Right hindlimb (tissue), 1 donor: ENCODE measurements at regions not wholly inside any gene's neighbourhood (a gene's known extent, or its start where the extent isn't known, plus 50 kb on each side); places are given as distances from the start of the nearest gene placed in this dataset.

ENCODE experiments used
- DNase-seq: peaks from one replicate; pipeline ENCODE4 v3.0.0-alpha.2; 2018

GRCh38 chr5:68542207-68542606 lies 326.7 kb downstream of the PIK3R1 start:
- no peak for DNase-seq

- DNase-seq, result no peak
These were observed 327.7 kb downstream of the PIK3R1 start for GRCh38 chr5:68543212-68543611.

DNA sequence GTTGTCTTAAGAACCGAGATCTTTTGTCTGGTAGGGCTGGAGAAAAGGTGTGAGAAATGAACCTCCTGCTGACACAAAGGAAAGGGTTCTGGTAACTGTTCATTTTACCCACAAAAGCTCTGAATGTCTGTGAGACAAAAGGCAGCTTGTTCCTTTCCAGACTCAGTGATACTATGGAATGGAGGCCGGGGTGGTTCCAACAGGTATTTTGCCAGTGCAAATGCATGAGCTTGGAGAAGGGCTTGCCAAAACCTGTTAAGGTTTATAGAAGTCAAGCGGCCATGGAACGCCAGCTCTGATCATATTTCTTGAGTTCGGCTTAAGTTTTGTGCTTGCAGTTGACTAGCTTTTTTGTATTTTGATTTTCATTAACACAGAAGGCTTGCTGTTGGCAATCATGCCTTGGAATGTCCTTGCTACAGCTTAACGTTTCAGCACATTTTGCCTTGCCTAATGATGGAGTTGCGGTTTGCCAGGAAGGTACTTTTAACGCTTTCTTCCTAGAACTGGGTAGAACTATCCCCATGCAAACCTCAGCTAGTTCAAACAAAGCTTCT lies 328.6 kb downstream of the PIK3R1 start:
- DNase-seq, result peak; percentile 33

DNA sequence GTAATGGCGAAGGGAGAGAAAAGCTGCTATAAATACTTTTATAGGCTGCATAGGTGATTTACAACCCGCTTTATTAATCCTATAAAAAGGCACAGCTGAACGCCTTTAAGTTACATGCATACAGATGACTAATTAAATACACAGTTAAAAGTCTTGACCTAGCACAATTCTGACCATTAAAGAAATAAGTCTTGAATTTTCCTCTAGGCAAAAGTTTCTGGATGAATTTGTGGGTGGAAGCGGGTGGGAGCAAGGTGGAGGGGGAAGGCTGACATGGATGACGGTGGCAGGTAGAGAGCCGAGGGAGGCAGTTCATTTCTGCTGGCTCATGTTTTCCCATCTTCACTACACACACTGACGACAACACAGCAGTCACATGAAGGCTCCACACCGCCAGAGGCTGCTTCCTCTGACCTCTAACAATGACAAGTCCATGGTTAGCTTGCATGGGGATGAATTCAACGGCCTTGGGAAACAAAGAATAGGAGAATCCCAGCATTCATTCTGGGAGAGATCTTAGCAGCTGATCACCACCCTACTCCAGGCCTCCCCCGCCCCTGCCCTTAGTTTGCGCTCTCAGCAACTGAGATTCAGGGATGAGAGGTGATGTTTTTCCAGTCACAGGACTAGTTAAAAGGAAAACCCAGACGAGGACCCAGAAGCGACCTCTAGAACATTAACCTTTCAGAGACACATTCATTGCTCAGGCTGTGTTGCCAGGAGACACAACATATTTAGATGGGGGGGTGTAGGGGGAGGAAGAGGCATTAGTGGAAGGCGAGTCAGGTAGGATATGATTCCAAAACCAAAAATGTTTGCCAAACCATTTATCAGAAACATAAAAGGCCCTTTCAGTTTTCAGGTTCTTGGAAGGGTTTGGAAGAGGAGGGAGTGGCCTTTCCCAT lies 329.3 kb downstream of the PIK3R1 start:
- DNase-seq, result no peak

GRCh38 chr5:68545636-68546295 lies 330.2 kb downstream of the PIK3R1 start:
- DNase-seq, result no peak

DNA sequence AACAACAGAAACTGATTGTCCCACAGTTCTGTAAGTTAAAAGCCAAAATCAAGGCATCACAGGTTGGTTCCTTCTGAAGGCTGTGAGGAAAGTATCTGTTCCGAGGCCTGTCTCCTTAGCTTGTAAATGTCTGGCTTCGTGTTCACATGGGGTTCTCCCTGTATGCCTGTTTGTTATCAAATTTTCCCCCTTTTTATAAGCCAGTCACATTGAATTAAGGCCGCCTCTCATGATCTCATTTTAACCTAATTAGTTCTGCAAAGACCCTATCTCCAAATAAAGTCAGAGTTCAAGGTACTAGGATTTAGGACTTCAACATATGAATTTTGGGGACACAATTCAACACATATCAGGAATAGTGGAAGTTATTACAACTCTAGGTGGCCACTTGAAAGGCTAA lies 331.5 kb downstream of the PIK3R1 start:
- DNase-seq, result no peak

GRCh38 chr5:68547622-68548021 lies 332.1 kb downstream of the PIK3R1 start:
- DNase-seq, result no peak

DNA sequence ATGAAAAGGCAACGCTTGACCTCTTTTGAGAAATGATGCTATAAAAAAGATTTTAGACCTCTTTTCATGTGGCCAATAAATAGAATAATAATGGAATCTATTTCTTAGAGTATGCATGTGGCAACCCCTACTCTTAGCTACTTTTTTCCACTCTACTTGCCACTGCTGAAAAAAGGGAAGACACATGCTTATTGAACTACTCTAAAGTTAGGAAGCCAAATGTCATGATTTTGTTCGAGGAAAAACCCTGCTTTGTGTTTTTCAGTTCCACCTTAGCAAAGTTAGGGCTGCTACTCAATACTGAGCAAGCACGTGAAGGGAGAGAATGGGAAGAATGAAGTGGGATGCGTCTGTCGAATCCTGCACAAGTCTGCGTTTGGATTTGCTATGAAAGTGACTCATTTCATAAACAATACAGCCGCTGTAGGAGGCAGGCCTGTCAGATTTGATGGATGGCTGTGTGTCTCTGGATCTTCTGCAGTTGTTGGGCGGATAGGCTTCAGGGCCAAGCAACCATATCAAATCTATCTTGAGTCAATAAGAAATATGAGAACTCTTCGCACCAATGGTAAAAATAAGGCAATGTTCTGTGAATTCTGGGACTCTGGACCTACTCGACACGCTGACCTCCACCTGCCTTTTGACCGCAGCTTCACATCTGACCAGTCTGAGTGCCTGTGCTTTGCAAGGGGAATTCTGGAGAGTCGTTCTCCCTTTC lies 333.6 kb downstream of the PIK3R1 start:
- DNase-seq, result no peak

GRCh38 chr5:68550015-68550414 lies 334.5 kb downstream of the PIK3R1 start:
- DNase-seq, result no peak

DNA sequence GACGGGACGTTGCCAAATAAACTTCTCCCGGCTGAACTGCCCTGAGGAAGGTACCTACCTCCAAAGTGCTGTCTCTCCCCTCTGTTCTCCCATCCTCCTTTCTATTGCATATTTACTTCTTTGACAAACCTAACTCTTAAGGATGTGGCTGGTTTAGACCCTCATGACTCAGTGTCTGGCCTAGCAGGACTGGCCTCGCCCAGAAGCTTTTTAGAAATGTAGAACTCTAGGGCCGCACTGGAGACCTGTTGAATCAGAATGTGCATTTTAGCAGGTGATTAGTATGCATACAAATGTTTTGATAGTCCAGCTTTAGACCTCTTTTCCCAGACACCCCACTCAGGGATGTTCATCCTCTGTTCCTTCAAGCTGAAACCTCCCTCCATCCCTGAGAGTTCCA lies 335.9 kb downstream of the PIK3R1 start:
- DNase-seq, result no peak

GRCh38 chr5:68554571-68555279 lies 339.2 kb downstream of the PIK3R1 start:
- no peak for DNase-seq

DNA sequence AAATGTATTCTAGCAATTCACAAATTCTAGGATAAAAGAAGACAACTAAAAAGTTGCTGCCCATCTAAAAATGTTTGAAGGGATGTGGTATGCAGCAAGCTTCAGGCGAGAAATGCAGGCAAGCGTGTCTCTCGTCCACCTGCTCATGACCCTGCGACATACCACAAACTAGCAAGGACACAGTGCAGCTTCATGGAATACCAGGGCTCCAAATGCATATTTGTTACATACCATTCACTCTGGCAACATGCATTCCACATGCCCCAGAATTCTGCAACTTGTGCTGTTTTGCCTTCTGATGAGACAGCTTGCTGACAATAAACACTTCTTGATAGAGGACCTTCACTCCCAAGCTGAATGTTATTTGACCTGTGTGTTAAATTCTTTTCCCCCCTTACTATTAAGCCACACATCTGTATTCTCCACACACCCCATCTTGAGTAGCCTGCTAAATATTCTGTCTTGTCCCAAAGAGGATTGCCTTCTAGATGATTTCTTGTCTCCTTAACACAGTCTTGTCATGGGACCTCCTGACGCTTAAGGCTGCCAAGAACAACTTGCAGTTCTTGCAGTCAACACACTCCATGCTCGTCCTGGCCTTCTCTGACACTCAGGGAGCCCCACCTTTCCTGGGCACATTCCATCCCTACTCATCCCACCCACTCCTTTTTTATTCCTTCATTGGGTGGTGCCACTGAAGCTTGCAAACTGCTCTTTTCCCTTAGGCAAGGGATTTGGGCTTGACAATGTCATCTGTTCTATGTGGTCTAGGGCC lies 340.5 kb downstream of the PIK3R1 start:
- DNase-seq, result no peak

- DNase-seq, result no peak
These were observed 341.8 kb downstream of the PIK3R1 start for GRCh38 chr5:68557162-68557936.

GRCh38 chr5:68562308-68562707 lies 346.8 kb downstream of the PIK3R1 start:
- DNase-seq, result peak; percentile 90

DNA sequence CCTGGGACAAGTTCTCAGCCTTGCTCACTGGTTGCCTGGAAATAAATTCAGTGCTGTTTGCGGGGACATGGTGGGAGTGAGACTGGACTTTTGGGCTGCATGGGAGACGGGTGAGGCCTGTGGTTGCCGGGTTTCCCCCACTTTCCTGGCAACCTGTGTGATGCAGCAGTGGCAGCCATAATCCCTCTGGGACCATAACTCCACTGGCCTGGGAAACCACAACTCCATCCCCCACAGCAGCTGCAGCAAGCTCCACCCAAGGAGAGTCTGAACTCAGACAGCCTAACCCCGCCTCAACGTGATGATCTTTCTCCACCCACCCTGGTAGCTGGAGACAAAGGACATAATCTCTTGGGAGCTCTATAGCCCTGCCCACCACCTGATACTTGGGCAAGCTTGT lies 349.9 kb downstream of the PIK3R1 start:
- DNase-seq, result no peak

GRCh38 chr5:68576805-68577204 lies 361.2 kb downstream of the PIK3R1 start:
- DNase-seq, result no peak

GRCh38 chr5:68582284-68582683 lies 366.7 kb downstream of the PIK3R1 start:
- DNase-seq, result no peak

- DNase-seq, result no peak
These were observed 371.6 kb downstream of the PIK3R1 start for GRCh38 chr5:68587171-68587570.

DNA sequence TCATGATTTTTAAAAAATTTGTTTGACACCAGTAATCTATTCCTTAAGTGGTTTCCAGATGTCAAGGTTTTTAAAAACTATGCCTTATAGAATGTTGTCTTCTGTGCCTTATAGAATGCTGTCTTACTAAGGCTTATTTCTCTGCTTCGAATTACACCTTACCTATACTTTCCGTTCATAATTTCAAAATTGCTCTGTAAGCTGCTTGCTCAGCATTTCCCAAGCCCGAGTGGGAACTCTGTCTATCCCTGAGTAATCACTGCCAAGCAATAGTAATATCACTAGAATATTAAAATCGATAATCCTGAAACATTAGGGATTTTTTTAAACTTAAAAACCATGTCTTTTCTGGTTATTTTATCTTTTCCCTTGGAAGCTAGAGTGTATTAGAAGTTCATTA lies 376.3 kb downstream of the PIK3R1 start:
- no peak for DNase-seq

DNA sequence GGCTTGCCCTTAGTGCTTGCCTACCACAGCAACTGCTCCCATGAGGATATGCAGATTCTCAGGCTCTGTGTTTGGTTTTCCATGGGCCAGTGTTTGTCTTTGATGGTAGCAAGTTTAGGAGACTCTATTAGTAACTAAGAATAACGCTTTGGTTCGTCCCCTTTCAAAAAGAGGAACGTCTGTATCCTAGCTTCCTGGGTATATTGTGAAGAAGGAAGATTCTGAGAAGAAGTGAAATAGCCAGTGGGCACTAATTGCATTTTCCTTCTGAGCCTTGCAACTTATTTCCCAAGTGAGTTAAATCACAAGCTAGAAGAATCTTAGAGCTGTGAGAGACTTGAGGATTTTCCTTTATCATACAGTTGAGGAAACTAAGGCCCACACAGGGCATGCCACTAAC lies 376.8 kb downstream of the PIK3R1 start:
- DNase-seq, result no peak

- no peak for DNase-seq
These were observed 377.7 kb downstream of the PIK3R1 start for GRCh38 chr5:68593211-68593671.
